T-helper 17 cell (primary cell): ENCODE measurements at regions not wholly inside any gene's neighbourhood (a gene's known extent, or its start where the extent isn't known, plus 50 kb on each side); places are given as distances from the start of the nearest gene placed in this dataset.

Experiments
- ATAC-seq: fragments of 150-1000 bp; cut with Tn5 transposase; 2 replicates; pipeline ENCODE4 v1.10.0; 2021; ENCODE audit warnings: mild to moderate bottlenecking, moderate library complexity
- DNase-seq, 3 donors: peaks; one replicate each; pipeline versions ENCODE4 v3.0.0 to v3.0.0-alpha.2; 2020 to 2021
- H3K9me3 ChIP-seq: one replicate; pipeline ENCODE4 v1.7.0; 2013; ENCODE audit warnings: low read length, mild to moderate bottlenecking; ENCODE audit not compliant: control insufficient read depth, poor library complexity, severe bottlenecking
- H3K27ac Mint-ChIP-seq: one replicate; pipeline ENCODE4 v1.8.0; 2022; ENCODE audit warnings: mild to moderate bottlenecking, moderate library complexity, mixed read lengths
- H3K27me3 Mint-ChIP-seq: one replicate; pipeline ENCODE4 v1.8.0; 2022; ENCODE audit warnings: mixed read lengths
- H3K36me3 Mint-ChIP-seq: one replicate; pipeline ENCODE4 v1.8.0; 2022; ENCODE audit warnings: low read depth, mixed read lengths
- H3K4me1 Mint-ChIP-seq: one replicate; pipeline ENCODE4 v1.8.0; 2022; ENCODE audit warnings: mild to moderate bottlenecking, mixed read lengths
- H3K4me3 Mint-ChIP-seq: one replicate; pipeline ENCODE4 v1.8.0; 2022; ENCODE audit warnings: mild to moderate bottlenecking, moderate library complexity, mixed read lengths

GRCh38 chr4:24063731-24064130 lies 173.9 kb upstream of the PPARGC1A start:
- H3K27ac Mint-ChIP-seq, result no peak overlapping the region
- no peaks in the 10 kb centered on the region for H3K36me3 Mint-ChIP-seq
- H3K27me3 Mint-ChIP-seq, result no peaks in the 10 kb centered on the region
- no peak for DNase-seq
- no peaks in the 10 kb centered on the region for H3K4me1 Mint-ChIP-seq
- no peak overlapping the region for H3K4me3 Mint-ChIP-seq
- H3K9me3 ChIP-seq, result no peaks in the 10 kb centered on the region
- no peak for ATAC-seq

GRCh38 chr4:24060932-24061331 lies 171.1 kb upstream of the PPARGC1A start:
- Mint-ChIP-seq H3K27ac (no peak overlapping the region), H3K4me3 (no peak overlapping the region), H3K36me3 (no peaks in the 10 kb centered on the region), H3K4me1 (no peaks in the 10 kb centered on the region), H3K27me3 (no peaks in the 10 kb centered on the region)
- no peak for ATAC-seq
- no peaks in the 10 kb centered on the region for H3K9me3 ChIP-seq
- DNase-seq, result no peak

- no peak for DNase-seq
- no peak overlapping the region for H3K4me3 Mint-ChIP-seq
- H3K36me3 Mint-ChIP-seq, result no peaks in the 10 kb centered on the region
- H3K27ac Mint-ChIP-seq, result no peak overlapping the region
- no peaks in the 10 kb centered on the region for H3K27me3 Mint-ChIP-seq
- no peaks in the 10 kb centered on the region for H3K4me1 Mint-ChIP-seq
- no peaks in the 10 kb centered on the region for H3K9me3 ChIP-seq
- no peak for ATAC-seq
These were observed 170.0 kb upstream of the PPARGC1A start for GRCh38 chr4:24059839-24060238.

GRCh38 chr4:24057915-24058559 lies 168.2 kb upstream of the PPARGC1A start:
- ATAC-seq (no peak), DNase-seq (no peak)
- H3K4me3 Mint-ChIP-seq, result no peak overlapping the region
- no peaks in the 10 kb centered on the region for H3K27me3 Mint-ChIP-seq
- no peaks in the 10 kb centered on the region for H3K9me3 ChIP-seq
- no peaks in the 10 kb centered on the region for H3K36me3 Mint-ChIP-seq
- H3K27ac Mint-ChIP-seq, result no peak overlapping the region
- H3K4me1 Mint-ChIP-seq, result no peaks in the 10 kb centered on the region

DNA sequence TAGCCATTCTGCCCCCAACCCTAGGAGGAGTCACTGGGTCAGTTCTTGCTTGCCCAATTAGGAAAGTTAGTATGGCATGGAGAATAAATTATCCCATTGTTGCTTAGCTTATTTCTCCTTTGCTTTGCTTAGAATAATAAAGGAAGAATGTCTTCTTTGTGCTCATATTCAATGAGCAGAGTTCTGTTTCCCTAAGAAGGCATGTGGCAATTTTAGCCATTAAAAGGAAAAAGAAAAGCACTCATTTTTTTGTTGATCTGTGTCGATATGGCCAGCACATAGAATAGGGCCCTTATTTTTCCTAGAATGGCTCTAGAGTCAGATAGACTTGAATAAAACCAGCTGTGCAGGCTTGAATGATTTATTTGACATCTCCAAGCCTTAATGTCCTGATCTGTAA lies 166.4 kb upstream of the PPARGC1A start:
- peaks cover 2% of the 10 kb centered on the region for H3K36me3 Mint-ChIP-seq
- ATAC-seq (no peak), DNase-seq (no peak)
- H3K27ac Mint-ChIP-seq, result no peak overlapping the region
- H3K9me3 ChIP-seq, result no peaks in the 10 kb centered on the region
- H3K4me3 Mint-ChIP-seq, result no peak overlapping the region
- no peaks in the 10 kb centered on the region for H3K4me1 Mint-ChIP-seq
- no peaks in the 10 kb centered on the region for H3K27me3 Mint-ChIP-seq

DNA sequence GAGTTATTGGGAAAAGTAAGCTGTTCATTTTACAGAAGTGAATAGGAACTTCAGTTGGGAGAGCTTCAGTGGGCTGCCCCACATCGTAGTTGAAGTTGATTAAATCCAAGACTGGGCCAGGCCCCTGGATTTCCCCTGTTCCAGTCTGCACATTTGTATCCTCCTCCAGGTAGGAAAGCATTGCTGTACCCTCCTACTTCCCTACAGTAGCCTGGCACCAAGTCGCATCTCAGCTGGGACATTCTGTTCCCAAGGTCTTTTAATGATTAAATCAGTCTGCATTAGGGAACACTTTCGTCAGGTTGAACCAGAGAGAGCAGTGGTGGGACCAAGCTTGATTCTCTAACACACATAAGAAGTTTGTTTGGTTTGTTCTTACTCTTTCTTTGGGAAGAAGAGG lies 165.8 kb upstream of the PPARGC1A start:
- no peaks in the 10 kb centered on the region for H3K4me1 Mint-ChIP-seq
- no peaks in the 10 kb centered on the region for H3K9me3 ChIP-seq
- no peaks in the 10 kb centered on the region for H3K27me3 Mint-ChIP-seq
- no peak overlapping the region for H3K27ac Mint-ChIP-seq
- H3K36me3 Mint-ChIP-seq, result peaks cover 2% of the 10 kb centered on the region
- ATAC-seq, result no peak
- no peak for DNase-seq
- H3K4me3 Mint-ChIP-seq, result no peak overlapping the region

DNA sequence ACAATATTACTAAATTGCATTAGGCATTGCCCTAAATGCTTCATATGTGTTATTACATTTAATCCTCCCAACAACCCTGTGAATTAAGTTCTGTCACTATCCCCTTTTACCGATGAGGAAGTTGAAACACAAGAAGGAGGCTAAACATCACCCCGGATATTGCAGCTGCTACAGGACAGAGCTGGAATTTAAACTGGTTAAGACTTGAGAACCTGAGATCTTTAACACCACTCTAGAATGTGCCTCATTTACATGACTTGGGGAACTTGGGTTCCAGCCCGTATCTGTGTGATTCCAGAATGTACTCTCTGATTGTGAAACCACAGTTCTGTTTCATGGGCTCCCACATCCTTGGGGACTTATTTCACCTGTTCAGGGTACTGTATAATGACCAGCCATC lies 165.1 kb upstream of the PPARGC1A start:
- Mint-ChIP-seq H3K4me3 (no peak overlapping the region), H3K36me3 (peaks cover 2% of the 10 kb centered on the region), H3K27ac (no peak overlapping the region), H3K4me1 (no peaks in the 10 kb centered on the region), H3K27me3 (no peaks in the 10 kb centered on the region)
- no peak for DNase-seq
- no peak for ATAC-seq
- H3K9me3 ChIP-seq, result no peaks in the 10 kb centered on the region

DNA sequence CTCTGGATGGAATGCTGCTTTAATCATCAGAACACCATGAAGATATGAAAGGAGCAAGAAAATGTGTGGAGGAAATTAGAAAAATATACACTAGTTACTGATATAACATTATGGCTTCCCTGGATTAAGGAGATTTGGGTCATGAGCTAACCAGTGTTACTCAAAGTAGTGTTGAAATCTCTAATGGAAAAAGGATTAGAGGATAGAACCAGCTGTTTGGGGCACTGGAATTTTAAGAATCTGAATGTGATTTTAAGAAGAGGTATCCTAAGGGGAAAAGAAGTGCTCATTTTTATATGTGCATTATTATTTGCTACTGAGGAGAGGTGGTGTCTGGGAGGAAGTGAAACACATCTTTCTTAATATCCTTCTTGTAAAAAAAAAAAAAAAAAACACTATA lies 164.1 kb upstream of the PPARGC1A start:
- no peak overlapping the region for H3K4me3 Mint-ChIP-seq
- H3K27ac Mint-ChIP-seq, result no peak overlapping the region
- DNase-seq, result no peak
- no peaks in the 10 kb centered on the region for H3K4me1 Mint-ChIP-seq
- peaks cover 2% of the 10 kb centered on the region for H3K36me3 Mint-ChIP-seq
- no peak for ATAC-seq
- no peaks in the 10 kb centered on the region for H3K27me3 Mint-ChIP-seq
- H3K9me3 ChIP-seq, result no peaks in the 10 kb centered on the region

GRCh38 chr4:24044610-24045589 lies 155.1 kb upstream of the PPARGC1A start:
- no peak overlapping the region for H3K4me3 Mint-ChIP-seq
- H3K27ac Mint-ChIP-seq, result no peak overlapping the region
- no peaks in the 10 kb centered on the region for H3K9me3 ChIP-seq
- ATAC-seq (no peak), DNase-seq (no peak)
- no peaks in the 10 kb centered on the region for H3K27me3 Mint-ChIP-seq
- H3K4me1 Mint-ChIP-seq, result no peaks in the 10 kb centered on the region
- no peaks in the 10 kb centered on the region for H3K36me3 Mint-ChIP-seq

DNA sequence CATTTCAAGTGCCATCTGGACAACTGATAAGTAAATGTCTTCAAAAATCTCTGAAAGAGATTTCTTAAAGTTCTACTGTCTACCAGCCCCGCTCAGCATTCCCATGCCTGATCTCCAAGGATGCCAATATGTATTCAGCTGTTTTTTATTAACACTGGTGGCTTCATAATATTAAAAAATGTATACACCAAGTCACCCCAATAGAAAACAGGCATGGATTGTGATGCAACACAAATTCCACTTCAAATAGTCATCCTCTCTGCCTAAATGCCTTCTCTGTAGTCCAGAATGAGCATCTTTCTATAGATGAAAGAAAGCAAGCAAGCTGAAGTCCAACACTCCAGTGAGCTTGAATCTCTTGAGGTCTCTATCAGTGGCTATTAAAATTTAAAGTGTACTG lies 152.2 kb upstream of the PPARGC1A start:
- Mint-ChIP-seq H3K27me3 (no peaks in the 10 kb centered on the region), H3K4me3 (no peak overlapping the region), H3K4me1 (no peaks in the 10 kb centered on the region), H3K27ac (no peak overlapping the region), H3K36me3 (no peaks in the 10 kb centered on the region)
- DNase-seq (no peak), ATAC-seq (no peak)
- H3K9me3 ChIP-seq, result no peaks in the 10 kb centered on the region

GRCh38 chr4:24040811-24041210 lies 151.0 kb upstream of the PPARGC1A start:
- no peak overlapping the region for H3K27ac Mint-ChIP-seq

DNA sequence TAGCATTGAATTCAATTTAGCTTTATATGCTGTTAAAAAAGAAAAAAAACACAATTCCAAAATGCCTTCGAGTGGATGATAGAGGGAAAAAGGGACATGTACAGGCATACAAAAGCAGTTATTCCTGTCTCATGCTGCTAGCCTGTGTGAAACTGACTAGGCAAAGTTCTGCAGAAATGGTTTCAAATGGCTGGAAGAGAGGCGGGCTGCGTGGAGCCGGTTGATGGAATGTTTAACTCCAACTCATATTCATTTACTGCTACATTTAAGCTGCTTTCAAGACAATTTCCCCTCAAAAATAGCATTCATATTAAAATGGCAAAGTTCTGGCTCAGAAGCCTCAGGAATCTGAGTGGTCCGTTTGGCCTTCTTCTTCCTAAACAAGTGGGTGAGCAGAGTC lies 143.8 kb upstream of the PPARGC1A start:
- H3K27me3 Mint-ChIP-seq, result no peaks in the 10 kb centered on the region
- no peaks in the 10 kb centered on the region for H3K9me3 ChIP-seq
- H3K4me1 Mint-ChIP-seq, result no peaks in the 10 kb centered on the region
- ATAC-seq (no peak), DNase-seq (no peak)
- H3K36me3 Mint-ChIP-seq, result no peaks in the 10 kb centered on the region
- H3K27ac Mint-ChIP-seq, result no peak overlapping the region
- H3K4me3 Mint-ChIP-seq, result no peak overlapping the region

More at GRCh38 chr4:24040811-24041210, 151.0 kb upstream of the PPARGC1A start:
- ATAC-seq (no peak), DNase-seq (no peak)
- Mint-ChIP-seq H3K27me3 (no peaks in the 10 kb centered on the region), H3K4me1 (no peaks in the 10 kb centered on the region), H3K36me3 (no peaks in the 10 kb centered on the region), H3K4me3 (no peak overlapping the region)
- no peaks in the 10 kb centered on the region for H3K9me3 ChIP-seq

DNA sequence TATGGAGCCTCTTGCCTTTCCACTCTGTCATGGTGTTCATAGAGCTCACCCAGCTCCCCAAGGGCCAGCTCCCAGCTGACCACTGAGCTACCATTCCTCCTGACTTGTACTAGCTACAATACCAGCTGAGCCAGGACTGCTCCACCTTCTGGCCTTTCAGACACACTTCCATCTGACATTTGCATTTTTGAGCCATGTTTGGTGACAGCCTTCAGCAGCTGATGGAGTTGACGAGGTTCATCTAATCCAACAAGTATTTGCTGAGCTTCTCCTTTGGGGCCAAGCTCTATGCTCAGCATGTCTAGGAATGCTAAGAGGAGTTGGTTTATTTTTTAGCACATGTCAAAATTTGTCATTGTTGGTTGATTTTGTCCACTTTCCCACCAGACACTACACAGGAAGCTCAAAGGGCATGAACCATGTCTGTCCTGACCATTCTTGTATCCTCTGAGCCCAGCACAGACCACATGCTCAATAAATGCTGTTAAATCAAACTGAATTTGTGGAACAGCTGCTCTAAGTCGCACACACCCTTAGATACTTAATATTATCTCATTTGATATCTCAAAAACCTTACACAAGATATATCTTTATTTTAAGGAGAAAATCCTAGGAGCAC lies 142.6 kb upstream of the PPARGC1A start:
- Mint-ChIP-seq H3K4me1 (no peaks in the 10 kb centered on the region), H3K27ac (no peak overlapping the region), H3K36me3 (no peaks in the 10 kb centered on the region), H3K27me3 (no peaks in the 10 kb centered on the region), H3K4me3 (no peak overlapping the region)
- DNase-seq (no peak), ATAC-seq (no peak)
- no peaks in the 10 kb centered on the region for H3K9me3 ChIP-seq
